Stimulated activated memory B cell treated with anti-CD40 and anti-IgM and Interleukin-4, amounts not matched to agents 10 μg/mL and 1 μg/mL and 100 μg/mL, for 72 hours (primary cell): ENCODE measurements at regions not wholly inside any gene's neighbourhood (a gene's known extent, or its start where the extent isn't known, plus 50 kb on each side); places are given as distances from the start of the nearest gene placed in this dataset.
"Not testable (repeated sequence)": the region's sequence is repeated elsewhere in the genome, so short reads cannot be mapped to it uniquely, and the experiment has no call there.

Experiments used
- ATAC-seq: fragments of 150-1000 bp; cut with Tn5 transposase; 2 replicates; pipeline ENCODE4 v1.10.0; 2021
- H3K27ac Mint-ChIP-seq: one replicate; pipeline ENCODE4 v1.8.0; 2022; ENCODE audit warnings: mild to moderate bottlenecking, mixed read lengths
- H3K27me3 Mint-ChIP-seq: one replicate; pipeline ENCODE4 v1.8.0; 2022; ENCODE audit warnings: mixed read lengths
- H3K36me3 Mint-ChIP-seq: one replicate; pipeline ENCODE4 v1.8.0; 2022; ENCODE audit warnings: mixed read lengths
- H3K4me1 Mint-ChIP-seq: one replicate; pipeline ENCODE4 v1.8.0; 2022; ENCODE audit warnings: mixed read lengths
- H3K4me3 Mint-ChIP-seq: one replicate; pipeline ENCODE4 v1.8.0; 2022; ENCODE audit warnings: mild to moderate bottlenecking, moderate library complexity, mixed read lengths
- H3K9me3 Mint-ChIP-seq: one replicate; pipeline ENCODE4 v1.8.0; 2022; ENCODE audit warnings: mixed read lengths

- H3K36me3 Mint-ChIP-seq, result no peaks in the 10 kb centered on the region
- no peaks in the 10 kb centered on the region for H3K9me3 Mint-ChIP-seq
- no peak overlapping the region for H3K4me3 Mint-ChIP-seq
- ATAC-seq, result no peak
- no peak overlapping the region for H3K27ac Mint-ChIP-seq
- H3K4me1 Mint-ChIP-seq, result no peaks in the 10 kb centered on the region
- peaks cover 13% of the 10 kb centered on the region for H3K27me3 Mint-ChIP-seq
Observed at GRCh38 chr17:33712120-33712519, 419.0 kb upstream of the ASIC2 start.

GRCh38 chr17:33716957-33717356 lies 423.9 kb upstream of the ASIC2 start:
- Mint-ChIP-seq H3K4me3 (no peak overlapping the region), H3K36me3 (no peaks in the 10 kb centered on the region), H3K27ac (no peak overlapping the region), H3K27me3 (no peaks in the 10 kb centered on the region), H3K4me1 (no peaks in the 10 kb centered on the region), H3K9me3 (no peaks in the 10 kb centered on the region)
- ATAC-seq, result no peak

- not testable (repeated sequence) for H3K27me3 Mint-ChIP-seq, H3K4me3 Mint-ChIP-seq, H3K4me1 Mint-ChIP-seq, H3K9me3 Mint-ChIP-seq, H3K27ac Mint-ChIP-seq, ATAC-seq, H3K36me3 Mint-ChIP-seq
Observed at GRCh38 chr17:33723736-33724135, 430.6 kb upstream of the ASIC2 start.

DNA sequence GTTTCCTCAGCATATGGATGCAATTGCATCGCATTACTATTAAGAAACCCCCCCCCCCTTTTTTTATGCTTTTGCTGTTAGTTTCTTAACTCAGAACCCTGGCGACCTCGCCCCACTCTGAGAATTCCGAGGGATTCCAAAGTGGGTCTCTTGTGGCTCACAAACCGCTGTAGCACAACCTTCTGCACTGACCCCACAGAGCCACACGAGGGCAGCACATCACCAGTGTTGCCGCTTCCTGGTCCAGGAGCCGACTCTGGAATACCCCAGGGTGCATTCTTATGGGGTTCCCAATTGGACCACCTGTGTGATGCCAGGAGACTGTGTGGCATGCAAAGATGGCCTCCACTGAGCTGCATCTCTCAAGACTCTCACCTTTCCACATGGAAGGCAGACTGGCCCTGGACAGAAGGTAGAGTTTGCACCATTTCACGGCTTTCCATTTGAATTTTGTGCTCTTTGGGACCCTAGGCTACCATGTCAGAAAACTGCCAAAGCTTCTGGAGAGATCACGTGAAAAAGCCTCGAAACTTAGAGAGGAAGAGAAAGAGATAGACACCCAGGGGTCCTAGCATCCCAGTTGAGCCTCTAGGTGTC lies 432.7 kb upstream of the ASIC2 start:
- Mint-ChIP-seq H3K27me3 (peaks cover 16% of the 10 kb centered on the region), H3K4me1 (no peaks in the 10 kb centered on the region), H3K36me3 (no peaks in the 10 kb centered on the region), H3K9me3 (peaks cover 3% of the 10 kb centered on the region), H3K27ac (no peak overlapping the region), H3K4me3 (no peak overlapping the region)
- ATAC-seq, result no peak

DNA sequence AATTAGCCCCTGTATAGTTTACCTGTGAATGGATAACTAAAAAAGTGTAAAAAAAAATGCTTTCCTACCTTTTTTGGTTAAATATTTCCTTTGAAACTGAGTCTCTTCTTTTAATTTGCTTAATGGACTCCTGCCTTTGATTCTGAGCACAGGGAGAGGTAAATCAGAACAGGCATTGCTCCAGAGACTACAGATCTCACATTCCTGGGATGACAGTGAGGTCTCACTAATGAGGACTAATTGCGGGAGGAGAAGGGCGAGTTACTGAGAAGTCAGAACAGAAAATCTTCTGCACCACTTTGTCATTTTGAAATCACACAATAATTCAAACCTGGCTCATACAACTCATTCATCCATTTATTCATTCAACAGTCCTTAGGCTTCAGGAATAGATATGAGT lies 437.0 kb upstream of the ASIC2 start:
- Mint-ChIP-seq H3K4me1 (no peaks in the 10 kb centered on the region), H3K36me3 (no peaks in the 10 kb centered on the region), H3K27ac (no peak overlapping the region), H3K4me3 (no peak overlapping the region), H3K9me3 (peaks cover 4% of the 10 kb centered on the region), H3K27me3 (peaks cover 35% of the 10 kb centered on the region)
- no peak for ATAC-seq

GRCh38 chr17:33732116-33732515 lies 439.0 kb upstream of the ASIC2 start:
- H3K36me3 Mint-ChIP-seq, result no peaks in the 10 kb centered on the region
- H3K9me3 Mint-ChIP-seq, result peaks cover 4% of the 10 kb centered on the region
- no peak overlapping the region for H3K4me3 Mint-ChIP-seq
- no peak for ATAC-seq
- H3K27me3 Mint-ChIP-seq, result peaks cover 31% of the 10 kb centered on the region
- no peaks in the 10 kb centered on the region for H3K4me1 Mint-ChIP-seq
- H3K27ac Mint-ChIP-seq, result no peak overlapping the region

DNA sequence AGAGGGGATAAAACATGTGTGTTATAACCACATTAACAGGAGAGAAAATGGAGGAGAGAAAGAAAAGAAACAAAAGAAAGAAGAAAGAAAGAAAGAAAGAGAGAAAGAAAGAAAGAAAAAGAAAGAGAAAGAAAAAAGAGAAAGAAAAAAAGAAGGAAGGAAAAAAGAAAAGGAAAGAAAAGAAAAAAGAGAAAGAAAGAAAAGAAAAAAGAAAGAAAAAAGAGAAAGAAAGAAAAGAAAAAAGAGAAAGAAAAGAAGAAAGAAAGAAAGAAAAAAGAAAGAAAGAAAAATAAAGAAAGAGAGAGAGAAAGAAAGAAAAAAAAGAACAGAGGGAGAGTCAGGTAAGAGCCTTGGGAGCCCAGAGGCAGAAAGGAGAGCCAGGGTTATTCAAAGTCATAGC lies 446.6 kb upstream of the ASIC2 start:
- no peak for ATAC-seq
- H3K9me3 Mint-ChIP-seq, result peaks cover 3% of the 10 kb centered on the region
- peaks cover 17% of the 10 kb centered on the region for H3K27me3 Mint-ChIP-seq
- H3K36me3 Mint-ChIP-seq, result no peaks in the 10 kb centered on the region
- H3K4me1 Mint-ChIP-seq, result no peaks in the 10 kb centered on the region
- no peak overlapping the region for H3K4me3 Mint-ChIP-seq
- H3K27ac Mint-ChIP-seq, result no peak overlapping the region

- Mint-ChIP-seq H3K9me3 (no peaks in the 10 kb centered on the region), H3K27me3 (peaks cover 13% of the 10 kb centered on the region), H3K4me3 (no peak overlapping the region), H3K27ac (no peak overlapping the region), H3K36me3 (no peaks in the 10 kb centered on the region), H3K4me1 (no peaks in the 10 kb centered on the region)
- ATAC-seq, result no peak
Observed at GRCh38 chr17:33745047-33745760, 452.1 kb upstream of the ASIC2 start.

- Mint-ChIP-seq H3K27me3 (peaks cover 28% of the 10 kb centered on the region), H3K27ac (no peak overlapping the region), H3K36me3 (no peaks in the 10 kb centered on the region), H3K9me3 (peaks cover 9% of the 10 kb centered on the region), H3K4me3 (no peak overlapping the region), H3K4me1 (no peaks in the 10 kb centered on the region)
- no peak for ATAC-seq
Observed at GRCh38 chr17:33749171-33749570, 456.1 kb upstream of the ASIC2 start.

DNA sequence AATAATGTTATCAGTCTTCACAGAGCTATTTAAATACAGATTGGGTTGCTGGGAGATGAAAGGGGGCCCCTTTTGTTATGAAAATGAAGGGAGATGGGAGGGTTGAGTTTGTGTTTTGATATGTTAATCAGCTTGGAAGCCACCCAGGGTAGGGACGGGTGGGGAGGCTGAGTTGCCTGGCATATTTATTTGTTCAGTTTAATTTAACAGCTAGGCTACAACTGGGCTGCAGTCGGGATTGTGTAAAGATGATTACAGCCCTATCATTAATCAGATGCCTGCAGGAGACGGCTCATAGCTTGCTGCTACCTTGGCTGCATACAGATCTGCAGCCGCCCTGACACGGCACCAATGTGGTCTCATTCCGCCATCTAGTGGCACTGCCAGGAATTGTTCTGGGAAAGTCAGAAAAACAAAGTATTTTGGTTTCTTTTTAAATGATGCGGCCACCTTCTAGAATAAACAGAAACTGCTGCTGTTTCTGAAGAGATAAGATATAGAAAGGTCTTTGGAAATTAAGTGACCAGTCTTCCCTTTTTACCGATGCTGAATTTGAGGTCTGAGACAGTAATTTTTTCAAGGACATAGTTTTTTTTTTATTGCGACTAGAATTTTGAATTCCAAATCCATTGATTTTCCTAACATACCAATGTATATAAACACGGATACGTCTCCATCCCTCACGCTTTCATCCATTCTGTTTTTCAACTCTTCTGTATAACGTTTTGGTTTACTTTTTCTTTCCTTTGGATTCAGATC lies 458.0 kb upstream of the ASIC2 start:
- Mint-ChIP-seq H3K27ac (no peak overlapping the region), H3K27me3 (peaks cover 28% of the 10 kb centered on the region), H3K4me1 (no peaks in the 10 kb centered on the region), H3K36me3 (no peaks in the 10 kb centered on the region), H3K4me3 (no peak overlapping the region), H3K9me3 (peaks cover 15% of the 10 kb centered on the region)
- ATAC-seq, result no peak

- H3K36me3 Mint-ChIP-seq, result no peaks in the 10 kb centered on the region
- peaks cover 28% of the 10 kb centered on the region for H3K27me3 Mint-ChIP-seq
- no peaks in the 10 kb centered on the region for H3K4me1 Mint-ChIP-seq
- no peak for ATAC-seq
- peaks cover 15% of the 10 kb centered on the region for H3K9me3 Mint-ChIP-seq
- H3K27ac Mint-ChIP-seq, result no peak overlapping the region
- H3K4me3 Mint-ChIP-seq, result no peak overlapping the region
Observed at GRCh38 chr17:33751702-33752065, 458.6 kb upstream of the ASIC2 start.

- no peak for ATAC-seq
- Mint-ChIP-seq H3K36me3 (no peaks in the 10 kb centered on the region), H3K4me1 (no peaks in the 10 kb centered on the region), H3K27me3 (peaks cover 28% of the 10 kb centered on the region), H3K4me3 (no peak overlapping the region), H3K27ac (no peak overlapping the region), H3K9me3 (peaks cover 15% of the 10 kb centered on the region)
Observed at GRCh38 chr17:33753452-33753851, 460.4 kb upstream of the ASIC2 start.

- no peak for ATAC-seq
- no peaks in the 10 kb centered on the region for H3K4me1 Mint-ChIP-seq
- no peak overlapping the region for H3K4me3 Mint-ChIP-seq
- no peaks in the 10 kb centered on the region for H3K36me3 Mint-ChIP-seq
- H3K27me3 Mint-ChIP-seq, result peaks cover 15% of the 10 kb centered on the region
- H3K9me3 Mint-ChIP-seq, result peaks cover 15% of the 10 kb centered on the region
- no peak overlapping the region for H3K27ac Mint-ChIP-seq
Observed at GRCh38 chr17:33756021-33756420, 462.9 kb upstream of the ASIC2 start.

GRCh38 chr17:33765871-33766270 lies 472.8 kb upstream of the ASIC2 start:
- H3K27me3 Mint-ChIP-seq, result no peaks in the 10 kb centered on the region
- no peak overlapping the region for H3K27ac Mint-ChIP-seq
- no peaks in the 10 kb centered on the region for H3K36me3 Mint-ChIP-seq
- H3K9me3 Mint-ChIP-seq, result no peaks in the 10 kb centered on the region
- no peak for ATAC-seq
- H3K4me3 Mint-ChIP-seq, result no peak overlapping the region
- no peaks in the 10 kb centered on the region for H3K4me1 Mint-ChIP-seq

DNA sequence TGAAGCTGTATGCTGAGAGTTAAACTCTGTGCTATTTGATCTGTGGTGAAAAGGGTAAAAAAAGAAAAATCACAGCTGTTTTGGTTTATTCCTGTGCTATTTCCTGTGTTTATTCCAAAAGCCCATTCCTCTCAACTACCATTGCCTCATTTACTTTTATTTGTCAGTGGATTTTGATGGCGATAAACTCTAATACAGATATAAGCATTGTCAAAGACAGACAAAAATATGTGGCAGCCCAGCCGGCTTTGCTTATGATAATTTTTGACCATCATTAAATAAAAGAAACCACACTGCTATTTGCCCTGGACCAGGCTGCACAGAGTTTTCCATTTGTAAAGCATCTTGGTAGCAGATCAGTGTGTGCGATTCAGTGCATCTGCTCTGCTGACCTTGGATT lies 473.6 kb upstream of the ASIC2 start:
- Mint-ChIP-seq H3K27ac (no peak overlapping the region), H3K27me3 (no peaks in the 10 kb centered on the region), H3K4me1 (no peaks in the 10 kb centered on the region), H3K36me3 (no peaks in the 10 kb centered on the region), H3K9me3 (no peaks in the 10 kb centered on the region), H3K4me3 (no peak overlapping the region)
- no peak for ATAC-seq

DNA sequence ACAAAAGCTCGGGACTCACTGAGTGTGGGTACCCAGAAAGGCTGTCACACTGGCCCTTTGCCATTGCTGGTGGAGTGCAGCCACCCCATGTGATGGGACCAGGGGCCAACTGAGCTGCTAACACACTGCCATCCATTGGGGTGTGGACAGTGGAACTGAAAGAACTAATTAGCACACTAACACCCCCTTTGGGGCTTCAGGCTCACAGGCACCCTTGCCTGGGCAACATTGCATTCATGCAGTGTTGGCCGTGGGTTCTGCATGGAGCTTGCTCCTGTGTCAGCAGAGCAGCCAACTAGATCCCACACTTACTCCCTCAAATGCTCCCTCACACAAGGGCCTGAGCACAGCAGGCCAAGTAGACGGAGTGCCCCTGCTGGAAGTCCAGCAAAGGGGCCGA lies 476.0 kb upstream of the ASIC2 start:
- no peaks in the 10 kb centered on the region for H3K36me3 Mint-ChIP-seq
- no peak overlapping the region for H3K4me3 Mint-ChIP-seq
- no peaks in the 10 kb centered on the region for H3K9me3 Mint-ChIP-seq
- ATAC-seq, result no peak
- no peaks in the 10 kb centered on the region for H3K4me1 Mint-ChIP-seq
- H3K27ac Mint-ChIP-seq, result no peak overlapping the region
- H3K27me3 Mint-ChIP-seq, result no peaks in the 10 kb centered on the region
